GM12864 (cell line): ENCODE measurements at regions not wholly inside any gene's neighbourhood (a gene's known extent, or its start where the extent isn't known, plus 50 kb on each side); places are given as distances from the start of the nearest gene placed in this dataset.

ENCODE experiments used
- DNase-seq: peaks from one replicate; pipeline ENCODE4 v3.0.0-alpha.2; 2011; ENCODE audit warnings: low read depth
- H3K4me3 ChIP-seq: 2 replicates; pipeline ENCODE4 v1.5.1; 2011; ENCODE audit warnings: mild to moderate bottlenecking, low read depth, low read length, control low read depth
- TF ChIP-seq, protein P1 (sequence below): IDR thresholded peaks from 2 replicates; pipeline ENCODE4 v1.5.1; 2011; ENCODE audit warnings: low read depth, mild to moderate bottlenecking, moderate library complexity, low read length, control low read depth, inconsistent platforms; ENCODE audit errors: missing control alignments

DNA sequence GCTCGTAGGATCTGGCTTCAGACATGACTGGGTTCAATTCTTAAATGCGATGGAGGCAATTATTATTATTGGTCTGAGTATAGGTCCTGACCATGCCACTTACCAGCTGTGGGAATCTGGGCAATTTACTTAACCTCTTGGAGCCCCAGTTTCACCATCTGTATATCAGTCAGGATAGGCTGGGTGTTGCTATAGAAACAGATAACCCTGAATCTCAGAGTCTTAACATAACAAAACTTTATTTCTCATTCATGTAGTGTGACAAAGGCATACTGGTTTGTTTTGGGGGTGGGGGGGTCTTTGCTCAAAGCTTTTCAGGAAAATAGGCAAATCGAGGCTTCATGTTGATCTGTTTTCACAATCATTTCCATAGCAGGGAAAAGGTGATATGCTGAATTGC, 199.6 kb upstream of the SRRM4 start:
- no peak overlapping the region for H3K4me3 ChIP-seq
- no peak for DNase-seq
- TF ChIP-seq, protein P1, sequence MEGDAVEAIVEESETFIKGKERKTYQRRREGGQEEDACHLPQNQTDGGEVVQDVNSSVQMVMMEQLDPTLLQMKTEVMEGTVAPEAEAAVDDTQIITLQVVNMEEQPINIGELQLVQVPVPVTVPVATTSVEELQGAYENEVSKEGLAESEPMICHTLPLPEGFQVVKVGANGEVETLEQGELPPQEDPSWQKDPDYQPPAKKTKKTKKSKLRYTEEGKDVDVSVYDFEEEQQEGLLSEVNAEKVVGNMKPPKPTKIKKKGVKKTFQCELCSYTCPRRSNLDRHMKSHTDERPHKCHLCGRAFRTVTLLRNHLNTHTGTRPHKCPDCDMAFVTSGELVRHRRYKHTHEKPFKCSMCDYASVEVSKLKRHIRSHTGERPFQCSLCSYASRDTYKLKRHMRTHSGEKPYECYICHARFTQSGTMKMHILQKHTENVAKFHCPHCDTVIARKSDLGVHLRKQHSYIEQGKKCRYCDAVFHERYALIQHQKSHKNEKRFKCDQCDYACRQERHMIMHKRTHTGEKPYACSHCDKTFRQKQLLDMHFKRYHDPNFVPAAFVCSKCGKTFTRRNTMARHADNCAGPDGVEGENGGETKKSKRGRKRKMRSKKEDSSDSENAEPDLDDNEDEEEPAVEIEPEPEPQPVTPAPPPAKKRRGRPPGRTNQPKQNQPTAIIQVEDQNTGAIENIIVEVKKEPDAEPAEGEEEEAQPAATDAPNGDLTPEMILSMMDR: no peak

DNA sequence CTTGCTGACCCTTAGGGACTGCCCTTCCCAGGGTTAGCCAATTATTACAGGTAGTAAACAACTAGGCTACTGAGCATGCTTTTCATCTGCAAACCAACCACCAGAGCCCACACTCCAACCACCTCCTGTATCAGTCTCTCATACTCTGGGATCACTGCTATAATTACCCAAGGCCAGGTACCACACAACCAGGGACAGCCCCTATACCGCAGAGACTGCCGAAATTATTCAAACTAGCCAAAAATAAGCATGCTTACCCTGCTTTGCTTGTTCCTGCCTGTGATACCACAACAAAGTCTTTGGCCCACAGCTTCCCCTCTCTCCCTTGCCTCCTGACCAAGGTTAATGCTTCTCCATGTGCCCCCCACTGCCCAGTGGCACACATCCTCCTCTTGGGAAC, 197.6 kb upstream of the SRRM4 start:
- TF ChIP-seq, protein P1: no peak
- H3K4me3 ChIP-seq: no peak overlapping the region
- no peak for DNase-seq

DNA sequence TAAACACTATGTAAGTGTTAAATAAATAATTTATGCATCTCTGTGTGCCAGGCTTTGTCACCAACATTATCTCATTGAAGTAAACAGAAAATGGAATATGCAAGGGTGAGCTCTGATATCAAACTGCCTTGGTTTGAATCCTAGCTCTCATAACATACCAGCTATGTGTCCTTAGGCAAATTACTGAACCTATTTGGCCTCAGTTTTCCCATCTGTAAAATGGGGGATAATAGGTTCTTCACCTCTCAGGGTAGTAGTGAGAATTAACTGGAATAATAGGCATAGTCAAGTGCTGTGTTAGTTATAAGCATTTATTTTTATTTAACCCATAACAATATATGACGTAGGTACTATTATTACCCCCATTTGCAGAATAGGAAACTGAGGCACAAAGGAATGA, 190.8 kb upstream of the SRRM4 start:
- H3K4me3 ChIP-seq: no peak overlapping the region
- DNase-seq: no peak
- TF ChIP-seq, protein P1: no peak

DNA sequence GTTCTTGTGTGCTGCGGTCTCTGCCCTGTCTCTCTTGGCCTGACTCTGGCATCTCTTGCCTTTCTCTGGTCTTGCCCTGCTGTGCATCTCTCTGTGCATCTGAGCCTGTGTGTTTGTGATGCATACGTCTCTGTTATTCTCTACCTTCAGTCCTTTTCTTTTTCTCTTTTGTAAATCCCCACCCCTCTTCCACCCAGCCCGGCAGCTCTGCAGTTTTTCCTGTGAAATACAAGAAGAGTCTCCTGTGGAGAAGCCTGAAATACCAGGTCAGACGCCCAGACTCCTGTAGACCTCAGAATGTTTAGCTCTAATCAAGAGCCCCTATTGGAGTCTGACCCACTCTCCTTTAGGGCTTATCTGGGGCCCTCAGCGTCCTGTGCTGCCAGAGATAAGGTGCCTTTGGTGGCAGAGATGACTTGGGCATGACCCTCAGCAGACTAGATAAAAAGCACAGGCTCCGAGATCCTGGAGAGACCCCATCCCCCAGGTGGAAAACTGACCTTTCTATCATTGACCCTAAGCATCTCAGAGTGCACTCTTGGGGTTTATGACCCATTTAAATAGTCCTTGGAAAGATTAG, 167.5 kb upstream of the SRRM4 start:
- DNase-seq: no peak
- TF ChIP-seq, protein P1: no peak
- H3K4me3 ChIP-seq: no peak overlapping the region

DNA sequence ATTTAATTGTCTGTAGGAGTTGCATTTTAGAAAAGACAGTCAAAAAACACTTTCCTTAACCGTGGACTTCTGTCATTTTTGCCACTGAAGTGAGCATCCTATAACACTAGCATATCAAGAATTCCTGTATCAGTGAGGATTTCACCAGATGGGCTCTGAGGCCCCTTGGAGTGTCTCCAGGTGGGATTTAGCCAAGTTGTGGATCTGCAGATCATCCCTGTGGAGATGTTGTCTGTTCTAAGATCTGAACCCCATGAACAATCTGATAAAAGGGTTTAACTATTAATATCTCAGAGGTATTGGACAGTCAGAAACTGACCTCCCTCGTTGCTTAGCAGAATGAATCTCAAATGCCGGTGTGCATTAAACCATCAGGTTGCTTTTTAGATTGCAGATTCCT, 165.0 kb upstream of the SRRM4 start:
- H3K4me3 ChIP-seq: no peak overlapping the region
- no peak for DNase-seq
- TF ChIP-seq, protein P1: no peak

DNA sequence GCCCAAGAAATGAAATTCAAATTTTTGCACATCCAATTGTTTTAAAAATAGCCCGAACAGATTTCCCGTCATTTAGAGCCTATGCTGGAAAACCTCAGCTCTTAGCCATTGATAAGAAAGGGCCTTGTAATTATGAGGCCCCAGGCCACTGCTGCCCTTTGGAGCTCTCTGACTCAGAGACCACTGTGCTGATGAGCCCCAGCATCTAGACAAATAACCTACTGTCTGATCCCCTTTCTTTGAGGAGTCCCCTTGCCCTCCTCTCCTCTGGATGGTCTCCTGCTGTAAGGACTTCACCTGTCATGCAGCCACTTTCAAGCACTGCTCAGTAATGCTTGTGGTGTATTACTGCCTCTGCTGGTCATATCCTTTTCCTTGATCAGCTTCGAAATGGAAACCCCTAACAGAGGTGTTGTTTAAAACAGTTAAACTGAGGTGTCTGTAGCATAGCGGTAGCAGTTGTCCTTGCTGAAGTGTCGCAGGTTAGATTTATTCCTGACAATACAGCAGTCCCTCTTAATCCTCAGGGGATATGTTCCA, 159.9 kb upstream of the SRRM4 start:
- no peak for DNase-seq
- TF ChIP-seq, protein P1: no peak
- no peak overlapping the region for H3K4me3 ChIP-seq

DNA sequence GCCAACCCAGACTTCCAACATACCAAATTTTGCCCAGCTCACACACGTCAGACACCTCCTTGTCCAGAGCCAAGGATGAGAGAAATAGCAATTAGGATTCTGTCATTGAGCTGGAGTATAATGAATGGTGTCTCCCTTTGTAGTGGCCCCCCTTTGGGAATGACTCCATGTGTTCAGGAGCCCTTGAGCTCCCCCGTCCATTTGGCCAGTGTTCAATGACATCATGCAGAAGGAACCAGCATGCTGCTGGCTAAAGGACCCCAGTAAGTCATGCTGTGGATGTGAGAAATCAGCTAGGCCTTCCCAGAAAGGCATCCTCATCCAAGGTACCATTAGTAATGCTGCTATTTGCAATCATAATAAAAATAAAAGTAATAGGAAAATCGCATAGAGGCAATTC, 158.8 kb upstream of the SRRM4 start:
- DNase-seq: no peak
- TF ChIP-seq, protein P1: no peak
- H3K4me3 ChIP-seq: no peak overlapping the region
